ENCODE measurements at regions not wholly inside any gene's neighbourhood (a gene's known extent, or its start where the extent isn't known, plus 50 kb on each side); places are given as distances from the start of the nearest gene placed in this dataset.

DNA sequence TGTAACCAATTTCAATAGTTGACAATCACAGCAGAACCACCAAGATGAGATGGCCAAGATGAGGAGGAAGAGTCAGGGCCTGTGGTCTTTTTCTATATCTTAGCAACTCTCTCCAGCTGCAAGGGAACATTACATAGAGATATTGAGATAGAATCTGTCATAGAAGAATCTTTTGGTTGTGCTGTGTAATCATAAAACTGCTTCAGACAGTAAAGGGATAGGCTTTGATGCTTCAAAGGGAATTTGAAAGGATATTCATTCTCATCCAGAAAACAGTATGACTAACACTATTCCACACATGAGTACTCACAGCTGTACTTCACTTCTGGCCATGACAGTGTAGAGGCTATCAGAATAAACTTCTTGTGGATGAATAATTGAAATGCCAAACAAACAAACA, 145.9 kb downstream of the YIPF5 start (continued):
- TF ChIP-seq, protein P1, sequence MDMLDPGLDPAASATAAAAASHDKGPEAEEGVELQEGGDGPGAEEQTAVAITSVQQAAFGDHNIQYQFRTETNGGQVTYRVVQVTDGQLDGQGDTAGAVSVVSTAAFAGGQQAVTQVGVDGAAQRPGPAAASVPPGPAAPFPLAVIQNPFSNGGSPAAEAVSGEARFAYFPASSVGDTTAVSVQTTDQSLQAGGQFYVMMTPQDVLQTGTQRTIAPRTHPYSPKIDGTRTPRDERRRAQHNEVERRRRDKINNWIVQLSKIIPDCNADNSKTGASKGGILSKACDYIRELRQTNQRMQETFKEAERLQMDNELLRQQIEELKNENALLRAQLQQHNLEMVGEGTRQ (IDR thresholded peaks at IDR 0.05; ENCODE audit: borderline replicate concordance, low read depth, low read length): no peak
- no peak for TF ChIP-seq NRF1 (conservative IDR thresholded peaks at IDR 0.05; ENCODE audit: low read depth, low read length)
- TF ChIP-seq ZZZ3 (IDR thresholded peaks at IDR 0.05; ENCODE audit: control insufficient read depth, insufficient read length, low read depth): no peak
- no peak for TF ChIP-seq SUPT20H (IDR thresholded peaks at IDR 0.05; ENCODE audit: borderline replicate concordance, control insufficient read depth, low read depth, low read length)
- TF ChIP-seq, protein P2, sequence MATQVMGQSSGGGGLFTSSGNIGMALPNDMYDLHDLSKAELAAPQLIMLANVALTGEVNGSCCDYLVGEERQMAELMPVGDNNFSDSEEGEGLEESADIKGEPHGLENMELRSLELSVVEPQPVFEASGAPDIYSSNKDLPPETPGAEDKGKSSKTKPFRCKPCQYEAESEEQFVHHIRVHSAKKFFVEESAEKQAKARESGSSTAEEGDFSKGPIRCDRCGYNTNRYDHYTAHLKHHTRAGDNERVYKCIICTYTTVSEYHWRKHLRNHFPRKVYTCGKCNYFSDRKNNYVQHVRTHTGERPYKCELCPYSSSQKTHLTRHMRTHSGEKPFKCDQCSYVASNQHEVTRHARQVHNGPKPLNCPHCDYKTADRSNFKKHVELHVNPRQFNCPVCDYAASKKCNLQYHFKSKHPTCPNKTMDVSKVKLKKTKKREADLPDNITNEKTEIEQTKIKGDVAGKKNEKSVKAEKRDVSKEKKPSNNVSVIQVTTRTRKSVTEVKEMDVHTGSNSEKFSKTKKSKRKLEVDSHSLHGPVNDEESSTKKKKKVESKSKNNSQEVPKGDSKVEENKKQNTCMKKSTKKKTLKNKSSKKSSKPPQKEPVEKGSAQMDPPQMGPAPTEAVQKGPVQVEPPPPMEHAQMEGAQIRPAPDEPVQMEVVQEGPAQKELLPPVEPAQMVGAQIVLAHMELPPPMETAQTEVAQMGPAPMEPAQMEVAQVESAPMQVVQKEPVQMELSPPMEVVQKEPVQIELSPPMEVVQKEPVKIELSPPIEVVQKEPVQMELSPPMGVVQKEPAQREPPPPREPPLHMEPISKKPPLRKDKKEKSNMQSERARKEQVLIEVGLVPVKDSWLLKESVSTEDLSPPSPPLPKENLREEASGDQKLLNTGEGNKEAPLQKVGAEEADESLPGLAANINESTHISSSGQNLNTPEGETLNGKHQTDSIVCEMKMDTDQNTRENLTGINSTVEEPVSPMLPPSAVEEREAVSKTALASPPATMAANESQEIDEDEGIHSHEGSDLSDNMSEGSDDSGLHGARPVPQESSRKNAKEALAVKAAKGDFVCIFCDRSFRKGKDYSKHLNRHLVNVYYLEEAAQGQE (IDR thresholded peaks at IDR 0.05; ENCODE audit: low read depth, low read length): no peak
- no peak for TF ChIP-seq MYC (IDR thresholded peaks at IDR 0.05; ENCODE audit: insufficient read depth, insufficient read length, insufficient replicate concordance, low read length, severe bottlenecking)
- no peak for TF ChIP-seq RFX5 (IDR thresholded peaks at IDR 0.05; ENCODE audit: low read depth, low read length)
- TF ChIP-seq SIX5 (IDR thresholded peaks at IDR 0.05; ENCODE audit: low read depth, low read length, severe bottlenecking): no peak
- TF ChIP-seq EP300 (IDR thresholded peaks at IDR 0.05; ENCODE audit: borderline replicate concordance in 1 of 2, control insufficient read depth in 1 of 2, low read depth in 2 of 2, low read length in 2 of 2): no peak

Measured in GM12878 (cell line).